ENCODE measurements at regions not wholly inside any gene's neighbourhood (a gene's known extent, or its start where the extent isn't known, plus 50 kb on each side); places are given as distances from the start of the nearest gene placed in this dataset.

DNA sequence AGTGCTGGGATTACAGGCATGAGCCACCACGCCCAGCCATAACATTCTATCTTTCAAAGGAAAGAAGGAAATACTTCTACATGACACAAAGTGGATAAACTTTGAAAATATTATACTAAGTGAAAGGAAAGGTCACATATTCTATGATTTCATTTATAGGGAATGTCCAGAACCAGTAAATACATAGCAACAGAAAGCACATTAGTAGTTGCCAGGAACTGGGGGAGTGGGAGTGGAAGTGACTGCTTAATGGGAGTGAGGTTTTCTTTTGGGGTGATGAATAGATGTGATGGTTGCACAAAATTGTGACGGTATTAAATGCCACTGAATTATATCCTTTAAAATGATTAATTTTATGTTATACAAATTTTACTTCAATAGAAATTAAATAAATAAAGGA is 95.7 kb upstream of the IL15 start:
- no peak for DNase-seq
- no peaks in the 10 kb centered on the region for H3K4me1 Mint-ChIP-seq
- CTCF ChIA-PET = no interaction called here
- peaks cover 11% of the 10 kb centered on the region for H3K9me3 Mint-ChIP-seq
- POLR2A ChIA-PET = no interaction called here
- TF ChIP-seq, protein P1, sequence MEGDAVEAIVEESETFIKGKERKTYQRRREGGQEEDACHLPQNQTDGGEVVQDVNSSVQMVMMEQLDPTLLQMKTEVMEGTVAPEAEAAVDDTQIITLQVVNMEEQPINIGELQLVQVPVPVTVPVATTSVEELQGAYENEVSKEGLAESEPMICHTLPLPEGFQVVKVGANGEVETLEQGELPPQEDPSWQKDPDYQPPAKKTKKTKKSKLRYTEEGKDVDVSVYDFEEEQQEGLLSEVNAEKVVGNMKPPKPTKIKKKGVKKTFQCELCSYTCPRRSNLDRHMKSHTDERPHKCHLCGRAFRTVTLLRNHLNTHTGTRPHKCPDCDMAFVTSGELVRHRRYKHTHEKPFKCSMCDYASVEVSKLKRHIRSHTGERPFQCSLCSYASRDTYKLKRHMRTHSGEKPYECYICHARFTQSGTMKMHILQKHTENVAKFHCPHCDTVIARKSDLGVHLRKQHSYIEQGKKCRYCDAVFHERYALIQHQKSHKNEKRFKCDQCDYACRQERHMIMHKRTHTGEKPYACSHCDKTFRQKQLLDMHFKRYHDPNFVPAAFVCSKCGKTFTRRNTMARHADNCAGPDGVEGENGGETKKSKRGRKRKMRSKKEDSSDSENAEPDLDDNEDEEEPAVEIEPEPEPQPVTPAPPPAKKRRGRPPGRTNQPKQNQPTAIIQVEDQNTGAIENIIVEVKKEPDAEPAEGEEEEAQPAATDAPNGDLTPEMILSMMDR (IDR thresholded peaks at IDR 0.05) = no peak
- no peaks in the 10 kb centered on the region for H3K27me3 Mint-ChIP-seq
- ATAC-seq (ENCODE audit: low read depth) = no peak
- H3K36me3 Mint-ChIP-seq (ENCODE audit: low read depth) = no peaks in the 10 kb centered on the region
- H3K4me3 Mint-ChIP-seq = no peak overlapping the region
- intact Hi-C loops (cut with micrococcal nuclease) = no loop called here
- no peak overlapping the region for H3K27ac Mint-ChIP-seq

DNA sequence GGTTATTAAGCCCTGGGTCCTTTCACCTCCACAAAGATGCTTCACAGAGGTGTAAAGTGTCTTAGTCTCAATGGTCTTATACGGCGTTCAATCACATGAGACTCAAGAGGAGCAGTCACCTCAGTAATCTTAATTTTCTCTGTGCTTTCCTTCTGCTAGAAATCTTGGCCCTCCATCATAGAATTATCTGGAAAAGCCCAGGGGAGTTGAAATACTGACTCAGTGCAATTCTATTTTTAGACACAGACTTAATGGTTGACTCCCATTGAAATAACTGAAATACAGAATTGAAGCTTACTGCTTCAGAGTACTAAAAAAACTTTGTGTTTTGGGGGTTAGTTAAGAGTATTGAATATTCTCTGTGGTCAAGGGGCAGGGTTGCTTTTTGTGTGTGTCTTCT is 94.5 kb upstream of the IL15 start:
- Mint-ChIP-seq H3K27me3 (no peaks in the 10 kb centered on the region), H3K4me1 (no peaks in the 10 kb centered on the region), H3K4me3 (no peak overlapping the region), H3K36me3 (ENCODE audit: low read depth) (no peaks in the 10 kb centered on the region), H3K27ac (no peak overlapping the region), H3K9me3 (peaks cover 11% of the 10 kb centered on the region)
- ChIA-PET POLR2A (no interaction called here), CTCF (no interaction called here)
- DNase-seq (no peak), ATAC-seq (ENCODE audit: low read depth) (no peak)
- intact Hi-C loops (cut with micrococcal nuclease) = no loop called here
- TF ChIP-seq, protein P1 (IDR thresholded peaks at IDR 0.05) = no peak

DNA sequence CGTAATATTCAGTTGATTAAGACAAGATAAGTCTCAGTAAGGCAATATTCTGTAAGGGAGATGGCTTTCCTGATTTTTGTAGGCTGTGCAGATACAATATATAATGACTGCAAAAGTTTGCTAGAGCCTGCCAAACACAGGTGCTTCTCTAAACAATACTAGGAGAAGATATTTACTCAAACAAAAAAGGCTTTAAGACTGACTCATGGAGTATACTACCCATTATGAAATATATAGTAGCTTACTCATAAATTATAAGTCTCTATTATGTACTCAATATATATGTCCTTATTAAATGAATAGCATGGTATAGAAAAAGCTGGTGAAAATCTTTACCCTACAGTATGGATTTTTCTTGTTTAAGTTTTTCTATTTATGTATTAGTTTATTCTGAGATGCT is 93.2 kb upstream of the IL15 start:
- ATAC-seq (ENCODE audit: low read depth) = no peak
- no peaks in the 10 kb centered on the region for H3K4me1 Mint-ChIP-seq
- intact Hi-C loops (cut with micrococcal nuclease) = no loop called here
- no peak for DNase-seq
- CTCF ChIA-PET = no interaction called here
- POLR2A ChIA-PET = interaction anchor here (0.8 kb wide), 1 partner anchor 285 kb away, joined by 3 read pairs; no protein-coding TSS in a partner anchor
- H3K9me3 Mint-ChIP-seq = peaks cover 7% of the 10 kb centered on the region
- H3K27ac Mint-ChIP-seq = no peak overlapping the region
- TF ChIP-seq, protein P1 (IDR thresholded peaks at IDR 0.05) = no peak
- H3K27me3 Mint-ChIP-seq = no peaks in the 10 kb centered on the region
- H3K36me3 Mint-ChIP-seq (ENCODE audit: low read depth) = no peaks in the 10 kb centered on the region
- no peak overlapping the region for H3K4me3 Mint-ChIP-seq

DNA sequence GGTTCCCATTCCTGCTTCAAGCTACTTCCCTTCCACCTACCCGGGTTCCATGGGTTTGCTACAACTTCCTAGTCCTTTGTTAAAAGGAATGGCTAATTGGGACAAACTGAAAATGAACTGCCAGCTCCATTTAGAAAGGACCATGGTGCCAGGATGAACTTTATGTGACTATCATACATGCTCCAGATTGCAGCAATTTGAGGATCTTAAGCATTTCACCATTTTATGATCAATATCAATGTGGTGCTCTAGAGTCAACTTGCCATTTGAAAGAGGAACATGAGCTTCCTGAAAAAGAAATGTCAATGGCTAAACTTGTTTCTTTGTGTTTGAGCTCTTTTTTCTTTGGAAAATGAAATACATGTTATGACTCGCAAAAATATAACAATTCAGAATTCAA is 92.7 kb upstream of the IL15 start:
- H3K4me3 Mint-ChIP-seq = no peak overlapping the region
- H3K27me3 Mint-ChIP-seq = no peaks in the 10 kb centered on the region
- H3K4me1 Mint-ChIP-seq = no peaks in the 10 kb centered on the region
- no peak overlapping the region for H3K27ac Mint-ChIP-seq
- peaks cover 2% of the 10 kb centered on the region for H3K9me3 Mint-ChIP-seq
- intact Hi-C loops (cut with micrococcal nuclease) = no loop called here
- no peaks in the 10 kb centered on the region for H3K36me3 Mint-ChIP-seq (ENCODE audit: low read depth)
- ChIA-PET CTCF (no interaction called here), POLR2A (interaction anchor here (0.8 kb wide), 1 partner anchor 284 kb away, joined by 3 read pairs; no protein-coding TSS in a partner anchor)
- ATAC-seq (ENCODE audit: low read depth) (no peak), DNase-seq (no peak)
- TF ChIP-seq, protein P1 (IDR thresholded peaks at IDR 0.05) = no peak

DNA sequence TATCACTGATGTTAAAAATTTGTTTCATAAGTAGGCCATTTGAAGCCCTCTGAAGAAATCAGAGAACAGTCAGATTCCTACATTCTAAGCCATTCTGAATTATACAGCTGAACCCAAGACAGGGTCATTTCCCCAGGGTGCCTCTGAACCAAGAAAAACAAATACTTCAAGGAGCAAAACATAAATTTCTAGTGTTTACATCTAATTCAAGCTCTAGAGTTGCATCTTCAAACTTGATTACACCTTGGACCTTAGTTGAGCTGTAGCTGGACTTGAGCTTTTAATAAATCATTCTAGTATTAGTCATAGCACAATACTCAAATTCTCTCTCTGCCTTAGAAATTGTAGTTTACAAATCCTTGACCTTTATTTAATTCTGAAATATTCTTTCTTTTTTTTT is 87.6 kb upstream of the IL15 start:
- H3K9me3 Mint-ChIP-seq = no peaks in the 10 kb centered on the region
- ATAC-seq (ENCODE audit: low read depth) = no peak
- CTCF ChIA-PET = interaction anchor here (0.6 kb wide), 1 partner anchor 371 kb away, joined by 3 read pairs; no protein-coding TSS in a partner anchor
- H3K36me3 Mint-ChIP-seq (ENCODE audit: low read depth) = no peaks in the 10 kb centered on the region
- POLR2A ChIA-PET = no interaction called here
- DNase-seq = no peak
- TF ChIP-seq, protein P1 (IDR thresholded peaks at IDR 0.05) = no peak
- no peaks in the 10 kb centered on the region for H3K4me1 Mint-ChIP-seq
- no peaks in the 10 kb centered on the region for H3K27me3 Mint-ChIP-seq
- intact Hi-C loops (cut with micrococcal nuclease) = no loop called here
- no peak overlapping the region for H3K4me3 Mint-ChIP-seq
- no peak overlapping the region for H3K27ac Mint-ChIP-seq

Measured in activated B cell treated with CpG ODN at 0.5 μM for 24 hours (primary cell).